ENCODE measurements at regions not wholly inside any gene's neighbourhood (a gene's known extent, or its start where the extent isn't known, plus 50 kb on each side); places are given as distances from the start of the nearest gene placed in this dataset.
"Not testable (repeated sequence)": the region's sequence is repeated elsewhere in the genome, so short reads cannot be mapped to it uniquely, and the experiment has no call there.

GRCh38 chr7:85708221-85708620 is 521.4 kb upstream of the SEMA3D start:
- DNase-seq: no peak

- DNase-seq: no peak
These were observed 518.2 kb upstream of the SEMA3D start for GRCh38 chr7:85705076-85705475.

GRCh38 chr7:85703251-85704010 is 516.6 kb upstream of the SEMA3D start:
- DNase-seq: no peak

- DNase-seq: no peak
These were observed 515.5 kb upstream of the SEMA3D start for GRCh38 chr7:85702348-85702747.

GRCh38 chr7:85699482-85699881 is 512.6 kb upstream of the SEMA3D start:
- no peak for DNase-seq

GRCh38 chr7:85695533-85695932 is 508.7 kb upstream of the SEMA3D start:
- no peak for DNase-seq

- DNase-seq: no peak
These were observed 508.2 kb upstream of the SEMA3D start for GRCh38 chr7:85695041-85695440.

- DNase-seq: no peak
These were observed 506.5 kb upstream of the SEMA3D start for GRCh38 chr7:85693326-85693725.

- no peak for DNase-seq
These were observed 501.9 kb upstream of the SEMA3D start for GRCh38 chr7:85688712-85689111.

- DNase-seq: no peak
These were observed 499.7 kb upstream of the SEMA3D start for GRCh38 chr7:85686401-85687181.

GRCh38 chr7:85685901-85686300 is 499.0 kb upstream of the SEMA3D start:
- DNase-seq: no peak

- DNase-seq: no peak
These were observed 496.2 kb upstream of the SEMA3D start for GRCh38 chr7:85682833-85683620.

- DNase-seq: no peak
These were observed 494.4 kb upstream of the SEMA3D start for GRCh38 chr7:85681241-85681640.

GRCh38 chr7:85675093-85675492 is 488.2 kb upstream of the SEMA3D start:
- DNase-seq: not testable (repeated sequence)

- DNase-seq: no peak
These were observed 487.0 kb upstream of the SEMA3D start for GRCh38 chr7:85673876-85674275.

GRCh38 chr7:85669225-85669624 is 482.4 kb upstream of the SEMA3D start:
- DNase-seq: no peak

- no peak for DNase-seq
These were observed 477.5 kb upstream of the SEMA3D start for GRCh38 chr7:85664341-85664740.

- DNase-seq: no peak
These were observed 472.5 kb upstream of the SEMA3D start for GRCh38 chr7:85659364-85659763.

GRCh38 chr7:85655252-85655651 is 468.4 kb upstream of the SEMA3D start:
- no peak for DNase-seq

- DNase-seq: no peak
These were observed 457.4 kb upstream of the SEMA3D start for GRCh38 chr7:85644272-85644671.

GRCh38 chr7:85641331-85641730 is 454.5 kb upstream of the SEMA3D start:
- DNase-seq: no peak

- no peak for DNase-seq
These were observed 451.5 kb upstream of the SEMA3D start for GRCh38 chr7:85638394-85638793.

GRCh38 chr7:85634951-85635350 is 448.1 kb upstream of the SEMA3D start:
- no peak for DNase-seq

Data from stimulated activated CD4-positive, alpha-beta T cell treated with anti-CD3 and anti-CD28 coated beads, Interleukin-1b, Interleukin-23, amount 100 ng/mL, for 48 hours (primary cell).